Renal cortical epithelial cell (primary cell): ENCODE measurements at regions not wholly inside any gene's neighbourhood (a gene's known extent, or its start where the extent isn't known, plus 50 kb on each side); places are given as distances from the start of the nearest gene placed in this dataset.
"Not testable (repeated sequence)": the region's sequence is repeated elsewhere in the genome, so short reads cannot be mapped to it uniquely, and the experiment has no call there.

ENCODE experiments used
- DNase-seq: peaks from one replicate; pipeline ENCODE4 v3.0.0-alpha.2; 2011; ENCODE audit warnings: low read depth

GRCh38 chr2:3899536-3900155 lies 196.3 kb downstream of the DCDC2C start:
- DNase-seq: no peak

GRCh38 chr2:3902131-3902530 lies 198.8 kb downstream of the DCDC2C start:
- DNase-seq: no peak

GRCh38 chr2:3904061-3904460 lies 200.7 kb downstream of the DCDC2C start:
- DNase-seq: no peak

GRCh38 chr2:3908498-3908897 lies 205.1 kb downstream of the DCDC2C start:
- not testable (repeated sequence) for DNase-seq

GRCh38 chr2:3911882-3912455 lies 208.6 kb downstream of the DCDC2C start:
- DNase-seq: no peak

- no peak for DNase-seq
Measured at GRCh38 chr2:3913166-3913565, 209.8 kb downstream of the DCDC2C start.

GRCh38 chr2:3914241-3914640 lies 210.9 kb downstream of the DCDC2C start:
- no peak for DNase-seq

GRCh38 chr2:3927031-3927430 lies 223.7 kb downstream of the DCDC2C start:
- no peak for DNase-seq

GRCh38 chr2:3929374-3929773 lies 226.0 kb downstream of the DCDC2C start:
- no peak for DNase-seq

GRCh38 chr2:3930246-3930645 lies 226.9 kb downstream of the DCDC2C start:
- no peak for DNase-seq

- DNase-seq: no peak
Measured at GRCh38 chr2:3940661-3941060, 237.3 kb downstream of the DCDC2C start.

GRCh38 chr2:3942841-3943240 lies 239.5 kb downstream of the DCDC2C start:
- DNase-seq: no peak

GRCh38 chr2:3944071-3944470 lies 240.7 kb downstream of the DCDC2C start:
- DNase-seq: no peak

- no peak for DNase-seq
Measured at GRCh38 chr2:3944841-3945240, 241.5 kb downstream of the DCDC2C start.

- DNase-seq: no peak
Measured at GRCh38 chr2:3948191-3948590, 244.8 kb downstream of the DCDC2C start.

GRCh38 chr2:3951131-3951954 lies 248.0 kb downstream of the DCDC2C start:
- DNase-seq: no peak

- DNase-seq: no peak
Measured at GRCh38 chr2:3952866-3953516, 249.6 kb downstream of the DCDC2C start.

- no peak for DNase-seq
Measured at GRCh38 chr2:3954261-3954660, 250.9 kb downstream of the DCDC2C start.

GRCh38 chr2:3956406-3956805 lies 253.0 kb downstream of the DCDC2C start:
- no peak for DNase-seq

- no peak for DNase-seq
Measured at GRCh38 chr2:3956892-3957291, 253.5 kb downstream of the DCDC2C start.

GRCh38 chr2:3958465-3958864 lies 255.1 kb downstream of the DCDC2C start:
- no peak for DNase-seq

- DNase-seq: no peak
Measured at GRCh38 chr2:3958969-3959368, 255.6 kb downstream of the DCDC2C start.

GRCh38 chr2:3959372-3959771 lies 256.0 kb downstream of the DCDC2C start:
- peak; percentile 13 for DNase-seq
